ENCODE measurements at regions not wholly inside any gene's neighbourhood (a gene's known extent, or its start where the extent isn't known, plus 50 kb on each side); places are given as distances from the start of the nearest gene placed in this dataset.

- TF ChIP-seq CTCF (conservative IDR thresholded peaks at IDR 0.05) (no peak), ZFX (IDR thresholded peaks at IDR 0.05) (no peak)
Measured at GRCh38 chr21:27291006-27291405, 324.1 kb upstream of the ADAMTS5 start.
